ENCODE measurements at regions not wholly inside any gene's neighbourhood (a gene's known extent, or its start where the extent isn't known, plus 50 kb on each side); places are given as distances from the start of the nearest gene placed in this dataset.

GRCh38 chr13:22496803-22497508 lies 683.8 kb upstream of the SGCG start:
- Histone ChIP-seq H3K9me3 (ENCODE audit: low read length) (no peaks in the 10 kb centered on the region), H3K79me2 (ENCODE audit: insufficient read depth, low read length) (no peaks in the 10 kb centered on the region), H4K20me1 (ENCODE audit: insufficient read depth, low read length) (no peaks in the 10 kb centered on the region), H3K27ac (ENCODE audit: low read depth, low read length, poor library complexity, severe bottlenecking) (no peak overlapping the region), H3F3A (ENCODE audit: insufficient read depth, low read length) (no peaks in the 10 kb centered on the region), H3K27me3 (ENCODE audit: insufficient read depth, low read length) (no peaks in the 10 kb centered on the region), H2AFZ (ENCODE audit: low read length) (no peak overlapping the region), H3K4me3 (ENCODE audit: low read depth, low read length, poor library complexity, severe bottlenecking) (no peak overlapping the region), H3K9me2 (ENCODE audit: low read depth, low read length) (no peaks in the 10 kb centered on the region), H3K36me3 (ENCODE audit: insufficient read depth, low read length) (no peaks in the 10 kb centered on the region), H3K4me2 (ENCODE audit: low read length) (no peak overlapping the region), H3K9ac (ENCODE audit: low read length) (no peak overlapping the region), H3K4me1 (ENCODE audit: insufficient read depth, low read length, severe bottlenecking) (no peaks in the 10 kb centered on the region)
- no peak for TF ChIP-seq CTCF (IDR thresholded peaks at IDR 0.05; ENCODE audit: low read length)
- no peak for TF ChIP-seq EZH2 (IDR thresholded peaks at IDR 0.05; ENCODE audit: borderline replicate concordance, low read length)

- TF ChIP-seq CTCF (IDR thresholded peaks at IDR 0.05; ENCODE audit: low read length) (no peak), EZH2 (IDR thresholded peaks at IDR 0.05; ENCODE audit: borderline replicate concordance, low read length) (no peak)
- Histone ChIP-seq H3K36me3 (ENCODE audit: insufficient read depth, low read length) (no peaks in the 10 kb centered on the region), H3K9me3 (ENCODE audit: low read length) (no peaks in the 10 kb centered on the region), H3K4me2 (ENCODE audit: low read length) (no peak overlapping the region), H3K4me3 (ENCODE audit: low read depth, low read length, poor library complexity, severe bottlenecking) (no peak overlapping the region), H3K9me2 (ENCODE audit: low read depth, low read length) (no peaks in the 10 kb centered on the region), H3K9ac (ENCODE audit: low read length) (no peak overlapping the region), H3K27ac (ENCODE audit: low read depth, low read length, poor library complexity, severe bottlenecking) (no peak overlapping the region), H3K4me1 (ENCODE audit: insufficient read depth, low read length, severe bottlenecking) (no peaks in the 10 kb centered on the region), H3K27me3 (ENCODE audit: insufficient read depth, low read length) (no peaks in the 10 kb centered on the region), H3F3A (ENCODE audit: insufficient read depth, low read length) (no peaks in the 10 kb centered on the region), H4K20me1 (ENCODE audit: insufficient read depth, low read length) (no peaks in the 10 kb centered on the region), H2AFZ (ENCODE audit: low read length) (no peak overlapping the region), H3K79me2 (ENCODE audit: insufficient read depth, low read length) (no peaks in the 10 kb centered on the region)
These were observed 682.6 kb upstream of the SGCG start for GRCh38 chr13:22497991-22498780.

GRCh38 chr13:22499919-22500318 lies 680.9 kb upstream of the SGCG start:
- no peaks in the 10 kb centered on the region for H3K36me3 ChIP-seq (ENCODE audit: insufficient read depth, low read length)
- no peaks in the 10 kb centered on the region for H3K9me2 ChIP-seq (ENCODE audit: low read depth, low read length)
- no peaks in the 10 kb centered on the region for H3K4me1 ChIP-seq (ENCODE audit: insufficient read depth, low read length, severe bottlenecking)
- TF ChIP-seq CTCF (IDR thresholded peaks at IDR 0.05; ENCODE audit: low read length) (no peak), EZH2 (IDR thresholded peaks at IDR 0.05; ENCODE audit: borderline replicate concordance, low read length) (no peak)
- H3K4me3 ChIP-seq (ENCODE audit: low read depth, low read length, poor library complexity, severe bottlenecking): no peak overlapping the region
- H4K20me1 ChIP-seq (ENCODE audit: insufficient read depth, low read length): no peaks in the 10 kb centered on the region
- no peak overlapping the region for H3K4me2 ChIP-seq (ENCODE audit: low read length)
- no peaks in the 10 kb centered on the region for H3K9me3 ChIP-seq (ENCODE audit: low read length)
- H3K27ac ChIP-seq (ENCODE audit: low read depth, low read length, poor library complexity, severe bottlenecking): no peak overlapping the region
- no peak overlapping the region for H3K9ac ChIP-seq (ENCODE audit: low read length)
- H3K27me3 ChIP-seq (ENCODE audit: insufficient read depth, low read length): no peaks in the 10 kb centered on the region
- H2AFZ ChIP-seq (ENCODE audit: low read length): no peak overlapping the region
- no peaks in the 10 kb centered on the region for H3K79me2 ChIP-seq (ENCODE audit: insufficient read depth, low read length)
- no peaks in the 10 kb centered on the region for H3F3A ChIP-seq (ENCODE audit: insufficient read depth, low read length)
